ENCODE measurements at regions not wholly inside any gene's neighbourhood (a gene's known extent, or its start where the extent isn't known, plus 50 kb on each side); places are given as distances from the start of the nearest gene placed in this dataset.

DNA sequence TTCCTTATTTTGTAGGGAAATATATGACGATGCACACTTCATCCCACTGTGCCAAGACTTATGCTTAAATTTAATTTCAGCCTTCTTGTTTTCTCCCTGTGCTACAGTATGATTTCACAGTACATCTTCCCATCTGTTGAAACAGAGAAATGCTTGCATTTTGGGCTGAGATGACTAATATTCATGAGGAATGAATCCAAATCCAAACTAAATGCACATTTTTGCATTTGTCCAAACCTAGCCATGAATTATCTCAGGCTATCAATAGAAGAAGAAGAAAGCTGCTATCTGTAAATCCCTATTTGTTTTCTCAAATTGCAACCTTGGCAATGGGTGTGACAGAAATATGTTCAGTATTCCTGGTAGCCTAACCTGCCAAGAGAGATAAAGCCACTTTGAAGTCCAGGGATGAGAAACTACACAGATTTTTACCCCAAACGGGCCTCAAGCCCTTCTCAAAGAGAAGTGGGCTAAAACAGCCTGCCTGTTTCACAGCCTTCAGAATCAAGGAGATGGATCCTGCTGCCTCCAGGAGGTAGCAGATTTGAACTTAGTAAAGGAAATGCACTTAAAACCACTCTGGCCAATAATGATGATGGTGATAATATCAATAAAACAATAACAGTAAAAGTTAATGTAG lies 306.9 kb upstream of the NT5C1B start:
- DNase-seq (ENCODE audit: low spot score in 2 of 2) = no peak
- intact Hi-C loops (cut with DNase I) = loop anchor here (10.0 kb wide), 2 partner anchors 461 to 969 kb away; no protein-coding TSS in a partner anchor
- Histone ChIP-seq H3K9me3 (no peaks in the 10 kb centered on the region), H3K27me3 (no peaks in the 10 kb centered on the region), H3K4me3 (no peak overlapping the region), H3K4me1 (peaks cover 9 to 15% of the 10 kb centered on the region in 2 donors), H3K27ac (no peak overlapping the region), H3K36me3 (no peaks in the 10 kb centered on the region)
- TF ChIP-seq, protein P1, sequence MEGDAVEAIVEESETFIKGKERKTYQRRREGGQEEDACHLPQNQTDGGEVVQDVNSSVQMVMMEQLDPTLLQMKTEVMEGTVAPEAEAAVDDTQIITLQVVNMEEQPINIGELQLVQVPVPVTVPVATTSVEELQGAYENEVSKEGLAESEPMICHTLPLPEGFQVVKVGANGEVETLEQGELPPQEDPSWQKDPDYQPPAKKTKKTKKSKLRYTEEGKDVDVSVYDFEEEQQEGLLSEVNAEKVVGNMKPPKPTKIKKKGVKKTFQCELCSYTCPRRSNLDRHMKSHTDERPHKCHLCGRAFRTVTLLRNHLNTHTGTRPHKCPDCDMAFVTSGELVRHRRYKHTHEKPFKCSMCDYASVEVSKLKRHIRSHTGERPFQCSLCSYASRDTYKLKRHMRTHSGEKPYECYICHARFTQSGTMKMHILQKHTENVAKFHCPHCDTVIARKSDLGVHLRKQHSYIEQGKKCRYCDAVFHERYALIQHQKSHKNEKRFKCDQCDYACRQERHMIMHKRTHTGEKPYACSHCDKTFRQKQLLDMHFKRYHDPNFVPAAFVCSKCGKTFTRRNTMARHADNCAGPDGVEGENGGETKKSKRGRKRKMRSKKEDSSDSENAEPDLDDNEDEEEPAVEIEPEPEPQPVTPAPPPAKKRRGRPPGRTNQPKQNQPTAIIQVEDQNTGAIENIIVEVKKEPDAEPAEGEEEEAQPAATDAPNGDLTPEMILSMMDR (IDR thresholded peaks at IDR 0.05) = no peak

DNA sequence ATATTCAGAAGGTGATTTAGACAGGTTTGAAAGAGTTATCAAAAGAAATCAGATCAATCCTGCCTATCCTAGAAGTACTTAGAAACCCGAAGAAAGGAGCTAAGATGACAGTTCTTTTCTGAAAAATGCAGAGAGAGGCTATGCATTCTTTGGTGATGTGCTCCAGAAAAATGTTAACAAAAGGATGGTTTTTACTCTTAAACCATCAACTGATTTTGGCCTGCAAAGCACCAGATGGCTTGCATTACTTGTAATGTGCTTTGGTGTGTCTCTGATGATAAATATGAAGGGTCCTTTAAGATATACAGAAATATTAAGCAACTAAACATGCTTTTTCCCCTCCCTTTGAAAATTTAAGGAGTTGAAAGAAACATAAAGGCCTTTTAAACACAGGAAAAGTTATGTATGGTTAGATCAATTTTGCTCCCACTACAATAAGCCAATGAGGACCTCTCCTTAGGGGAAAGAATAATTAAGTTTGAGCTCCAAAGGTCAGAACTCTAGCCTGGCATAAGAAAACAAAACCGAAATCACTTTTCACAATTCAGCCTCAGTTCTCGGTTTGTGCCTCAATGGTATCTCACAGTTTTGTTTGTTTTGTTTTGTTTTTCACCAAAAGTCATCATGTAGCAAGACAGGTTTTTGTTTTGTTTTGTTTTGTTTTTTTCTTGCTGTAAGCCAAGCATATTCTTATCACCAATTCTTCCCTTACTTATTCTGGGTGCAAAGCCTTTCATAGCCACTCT lies 302.4 kb upstream of the NT5C1B start:
- Histone ChIP-seq H3K4me1 (peaks cover 0 to 9% of the 10 kb centered on the region in 2 donors), H3K4me3 (no peak overlapping the region)

DNA sequence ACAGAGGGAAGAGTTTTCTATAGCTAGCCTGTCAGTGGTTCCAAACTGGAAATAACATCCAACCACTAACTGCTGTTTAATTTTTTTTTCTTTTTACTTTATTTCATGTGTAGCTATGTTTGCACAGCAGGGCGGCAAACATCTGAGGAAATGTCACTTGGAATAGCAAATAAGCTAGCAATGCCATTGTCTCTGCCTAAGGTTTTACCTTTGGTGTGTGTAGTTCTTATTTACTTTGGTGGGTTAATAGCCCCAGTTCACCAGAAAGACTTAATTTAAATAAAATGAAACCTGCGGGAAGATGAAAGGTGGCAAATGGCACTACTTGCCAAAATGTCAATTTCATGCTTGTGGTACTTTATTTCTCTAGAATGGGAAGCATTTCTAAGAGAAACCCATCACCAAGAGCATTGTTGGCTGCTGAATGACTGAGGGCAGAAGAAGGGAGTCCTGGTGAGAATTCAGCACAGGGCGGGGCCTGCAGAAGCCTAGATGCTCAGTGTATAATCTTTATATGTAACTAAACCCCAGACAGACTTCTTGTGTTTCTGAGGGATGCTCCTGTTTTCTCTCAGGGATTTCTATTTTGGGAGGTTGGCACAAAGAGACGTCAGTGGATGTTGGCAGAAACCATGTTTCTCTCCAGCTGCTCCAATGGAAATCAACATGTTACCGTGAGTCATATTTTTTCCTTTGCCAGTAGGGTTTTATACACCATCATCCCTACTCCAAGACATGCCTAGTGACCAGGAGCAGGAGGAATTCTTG lies 300.4 kb upstream of the NT5C1B start:
- DNase-seq (ENCODE audit: low spot score in 2 of 2) = no peak
- Histone ChIP-seq H3K36me3 (no peaks in the 10 kb centered on the region), H3K9me3 (no peaks in the 10 kb centered on the region), H3K4me3 (no peak overlapping the region), H3K4me1 (peaks cover 0 to 9% of the 10 kb centered on the region in 2 donors), H3K27me3 (no peaks in the 10 kb centered on the region), H3K27ac (peak overlapping the region; percentile 27 to 65)
- intact Hi-C loops (cut with DNase I) = loop anchor here (10.0 kb wide), 2 partner anchors 455 to 975 kb away; no protein-coding TSS in a partner anchor
- TF ChIP-seq, protein P1 (IDR thresholded peaks at IDR 0.05) = no peak

More for the DNA sequence above, 302.4 kb upstream of the NT5C1B start:
- Histone ChIP-seq H3K27me3 (no peaks in the 10 kb centered on the region), H3K9me3 (no peaks in the 10 kb centered on the region), H3K36me3 (no peaks in the 10 kb centered on the region), H3K27ac (no peak overlapping the region)
- intact Hi-C loops (cut with DNase I) = loop anchor here (10.0 kb wide), 2 partner anchors 457 to 973 kb away; no protein-coding TSS in a partner anchor
- TF ChIP-seq, protein P1 (IDR thresholded peaks at IDR 0.05) = no peak
- DNase-seq (ENCODE audit: low spot score in 2 of 2) = no peak

DNA sequence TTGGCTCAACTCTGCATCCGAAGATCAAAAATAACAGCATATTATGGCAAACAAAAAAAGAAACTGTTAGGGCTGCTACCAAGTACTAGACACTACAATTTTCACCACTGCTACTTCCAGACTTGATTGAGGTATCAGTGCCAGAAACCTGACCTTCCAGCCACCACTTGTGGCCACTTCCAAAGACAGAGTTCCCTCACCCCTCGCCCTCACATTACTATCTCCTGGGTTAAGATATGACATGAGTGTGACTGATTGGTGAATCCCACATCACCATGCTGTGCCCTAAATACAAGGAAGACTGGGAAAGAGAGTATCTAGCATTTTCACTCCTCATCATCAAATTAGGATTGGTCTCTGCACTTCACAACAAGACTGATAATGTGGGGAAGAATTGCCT lies 296.1 kb upstream of the NT5C1B start:
- intact Hi-C loops (cut with DNase I) = no loop called here
- no peak overlapping the region for H3K4me3 ChIP-seq
- DNase-seq (ENCODE audit: low spot score in 2 of 2) = no peak
- no peaks in the 10 kb centered on the region for H3K36me3 ChIP-seq
- no peaks in the 10 kb centered on the region for H3K27me3 ChIP-seq
- no peaks in the 10 kb centered on the region for H3K9me3 ChIP-seq
- no peak overlapping the region for H3K27ac ChIP-seq
- TF ChIP-seq, protein P1 (IDR thresholded peaks at IDR 0.05) = no peak
- H3K4me1 ChIP-seq = peaks cover 0 to 8% of the 10 kb centered on the region in 2 donors

DNA sequence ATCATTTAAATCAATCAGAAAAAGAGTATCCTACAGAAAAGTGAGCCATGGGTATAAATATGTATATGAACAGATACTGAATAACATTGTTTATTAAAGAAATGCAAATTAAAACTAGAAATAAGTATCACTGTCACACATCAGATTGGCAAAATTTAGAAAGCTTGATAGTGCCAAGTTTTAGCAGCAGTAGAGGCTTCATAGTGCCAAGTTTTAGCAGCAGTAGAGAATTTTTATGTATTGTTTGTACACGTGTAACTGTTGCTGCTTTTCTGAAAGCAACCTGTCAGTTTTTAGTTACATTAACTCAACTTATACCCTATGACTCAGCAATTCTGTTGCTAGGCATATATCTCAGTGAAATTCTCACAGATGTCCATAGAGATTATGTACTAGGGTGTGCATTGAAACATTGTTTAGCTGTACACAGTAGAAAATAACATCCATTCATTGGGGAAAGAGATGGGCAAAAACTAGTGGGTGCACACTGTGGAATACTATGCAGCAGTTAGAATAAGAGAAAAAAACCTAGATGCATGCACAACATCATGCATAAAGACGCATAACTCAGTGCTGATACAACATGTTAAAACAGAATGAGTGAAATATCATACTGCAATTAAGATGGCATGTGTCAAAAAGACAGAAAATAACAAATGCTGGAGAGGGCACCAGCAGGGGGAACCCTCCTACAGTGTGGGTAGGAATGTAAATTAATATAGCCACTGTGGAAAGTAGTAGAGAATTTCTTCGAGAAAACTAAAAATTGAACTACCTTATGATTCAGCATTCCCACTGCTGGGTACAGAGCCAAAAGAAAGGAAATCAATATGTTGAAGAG lies 294.5 kb upstream of the NT5C1B start:
- H3K27me3 ChIP-seq = no peaks in the 10 kb centered on the region
- intact Hi-C loops (cut with DNase I) = no loop called here
- DNase-seq (ENCODE audit: low spot score in 2 of 2) = no peak
- H3K27ac ChIP-seq = no peak overlapping the region
- TF ChIP-seq, protein P1 (IDR thresholded peaks at IDR 0.05) = peak in 1 of 3 experiments; percentile 26
- no peaks in the 10 kb centered on the region for H3K36me3 ChIP-seq
- no peaks in the 10 kb centered on the region for H3K9me3 ChIP-seq
- no peak overlapping the region for H3K4me3 ChIP-seq
- H3K4me1 ChIP-seq = no peaks in the 10 kb centered on the region
